Heart right ventricle (tissue), 16 donors: ENCODE measurements at regions not wholly inside any gene's neighbourhood (a gene's known extent, or its start where the extent isn't known, plus 50 kb on each side); places are given as distances from the start of the nearest gene placed in this dataset.

Source experiments
- ATAC-seq, 8 donors: fragments of 200-7000 bp; cut with Tn5 transposase; one replicate each; pipeline ENCODE4 v1.9.1; 2020; ENCODE audit warnings: mild to moderate bottlenecking in 8 of 8, moderate library complexity in 8 of 8, moderate number of reproducible peaks in 1 of 8
- DNase-seq, 2 donors: peaks; one replicate each; pipeline ENCODE4 v3.0.0-alpha.2; 2020
- H3K27ac ChIP-seq, 10 donors: fragments of 200-600 bp; sonication (generic) in 2 of 10; one replicate each; pipeline versions ENCODE4 v1.5.0 to v1.8.0; 2020 to 2022; ENCODE audit warnings: mild to moderate bottlenecking in 3 of 10
- H3K27me3 ChIP-seq, 7 donors: fragments of 200-600 bp; one replicate each; pipeline ENCODE4 v1.8.0; 2021 to 2022; ENCODE audit warnings: mild to moderate bottlenecking in 2 of 7
- H3K36me3 ChIP-seq, 9 donors: fragments of 200-600 bp; sonication (generic) in 1 of 9; one replicate each; pipeline versions ENCODE4 v1.5.0 to v1.8.0; 2020 to 2022; ENCODE audit warnings: mild to moderate bottlenecking in 2 of 9
- H3K4me1 ChIP-seq, 9 donors: fragments of 200-600 bp; sonication (generic) in 1 of 9; one replicate each; pipeline versions ENCODE4 v1.5.0 to v1.8.0; 2020 to 2022; ENCODE audit warnings: mild to moderate bottlenecking in 4 of 9
- H3K4me3 ChIP-seq, 10 donors: fragments of 200-600 bp; sonication (generic) in 2 of 10; one replicate each; pipeline versions ENCODE4 v1.5.0 to v1.8.0; 2020 to 2022; ENCODE audit warnings: mild to moderate bottlenecking in 7 of 10, moderate library complexity in 2 of 10
- H3K9me3 ChIP-seq, 11 donors: fragments of 200-600 bp in 10 of 11; sonication (generic) in 2 of 11; one replicate each; pipeline versions ENCODE4 v1.5.0 to v1.8.0; 2013 to 2022; ENCODE audit warnings: mild to moderate bottlenecking in 2 of 11, control low read depth in 1 of 11, moderate library complexity in 1 of 11
- WGBS, 2 donors: extraction: QIAGEN DNeasy Blood & Tissue Kit; methylation state at CpG; one replicate each; pipeline ENCODE4 v1.1.7; 2013; ENCODE audit warnings: inconsistent platforms in 1 of 2; 5-methylcytosine and 5-hydroxymethylcytosine counted together
- intact Hi-C, 10 donors: fragments of 100-400 bp; cut with DNase I; formaldehyde crosslinking; loops; one replicate each; pipeline versions ENCODE4 v1.11.1 to v1.14.2; 2022
- TF ChIP-seq, protein P1 (sequence below), 9 donors: fragments of 200-600 bp; sonication (generic) in 2 of 9; IDR thresholded peaks; one replicate each; pipeline versions ENCODE4 v1.5.0 to v1.8.0; 2021 to 2022; ENCODE audit warnings: antibody characterized with exemption in 9 of 9, mild to moderate bottlenecking in 5 of 9, moderate library complexity in 1 of 9
- donor health status: Arrhythmogenic right ventricular cardiomyopathy.
- donor health status: ischemic (EF 13 %, LVEDD 7.1; RV severe dilation, severe dysfunction).
- donor health status: healthy with polysubstance abuse.
- donor health status: DM: no; HTN: yes; CAD: no.
- donor health status: DM: no; HTN: no; CAD: no.
- donor health status: ischemic (EF 25% LVEDD 6.9; RV normal size, moderate dysfunction).
- donor health status: ischemic (EF 25% LVEDD 5.7; RV mildly dilated, moderate dysfunction).
- donor health status: healthy.
- donor health status: DM: yes; HTN: yes; CAD: no.
- donor health status: Ischemic cardiomyopathy.
- donor health status: ischemic (EF 35%, LVEDD 5.7; RV mildly dilated, moderate dysfunction).
- donor health status: nonischemic (EF 11% LVEDD 7.7; RV severe dilation, severe dysfunction).
- donor health status: DM: yes; HTN: yes; CAD: no.
- donor health status: PGD.
- donor health status: ischemic (EF 29% LVEDD 5.4; RV normal size, mild dysfunction).
- donor health status: nonischemic (EF 23%, LVEDD 6.1; RV moderate dilation, normal function).

DNA sequence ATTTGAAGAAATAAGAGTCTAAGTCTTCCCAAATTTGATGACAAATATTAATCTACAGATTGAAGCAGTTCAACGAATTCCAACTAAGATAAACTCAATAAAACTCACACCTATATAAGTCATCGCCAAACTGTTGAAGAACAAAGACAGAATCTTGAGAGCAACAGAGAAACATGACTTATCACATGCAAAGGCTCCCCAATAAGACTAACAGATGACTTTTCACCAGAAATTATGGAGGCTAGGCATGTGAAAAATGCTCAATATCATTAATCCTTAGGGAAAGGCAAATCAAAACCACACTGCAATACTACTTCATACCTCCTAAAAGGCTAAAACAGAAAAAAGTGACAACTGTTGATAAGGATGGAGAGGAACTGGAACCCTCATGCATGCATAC is 517.6 kb upstream of the SUCLG2 start:
- DNase-seq = no peak
- ATAC-seq = no peak
- Histone ChIP-seq H3K4me3 (no peak overlapping the region), H3K9me3 (peaks cover 0 to 63% (median 20%) of the 10 kb centered on the region in 11 donors), H3K27me3 (no peaks in the 10 kb centered on the region), H3K4me1 (no peaks in the 10 kb centered on the region), H3K36me3 (no peaks in the 10 kb centered on the region), H3K27ac (no peak overlapping the region)
- intact Hi-C loops = no loop called here
- 62 to 70% methylated on average over 2 of the region's 2 CpGs for WGBS, 2 donors
- TF ChIP-seq, protein P1, sequence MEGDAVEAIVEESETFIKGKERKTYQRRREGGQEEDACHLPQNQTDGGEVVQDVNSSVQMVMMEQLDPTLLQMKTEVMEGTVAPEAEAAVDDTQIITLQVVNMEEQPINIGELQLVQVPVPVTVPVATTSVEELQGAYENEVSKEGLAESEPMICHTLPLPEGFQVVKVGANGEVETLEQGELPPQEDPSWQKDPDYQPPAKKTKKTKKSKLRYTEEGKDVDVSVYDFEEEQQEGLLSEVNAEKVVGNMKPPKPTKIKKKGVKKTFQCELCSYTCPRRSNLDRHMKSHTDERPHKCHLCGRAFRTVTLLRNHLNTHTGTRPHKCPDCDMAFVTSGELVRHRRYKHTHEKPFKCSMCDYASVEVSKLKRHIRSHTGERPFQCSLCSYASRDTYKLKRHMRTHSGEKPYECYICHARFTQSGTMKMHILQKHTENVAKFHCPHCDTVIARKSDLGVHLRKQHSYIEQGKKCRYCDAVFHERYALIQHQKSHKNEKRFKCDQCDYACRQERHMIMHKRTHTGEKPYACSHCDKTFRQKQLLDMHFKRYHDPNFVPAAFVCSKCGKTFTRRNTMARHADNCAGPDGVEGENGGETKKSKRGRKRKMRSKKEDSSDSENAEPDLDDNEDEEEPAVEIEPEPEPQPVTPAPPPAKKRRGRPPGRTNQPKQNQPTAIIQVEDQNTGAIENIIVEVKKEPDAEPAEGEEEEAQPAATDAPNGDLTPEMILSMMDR (IDR thresholded peaks at IDR 0.05) = no peak

DNA sequence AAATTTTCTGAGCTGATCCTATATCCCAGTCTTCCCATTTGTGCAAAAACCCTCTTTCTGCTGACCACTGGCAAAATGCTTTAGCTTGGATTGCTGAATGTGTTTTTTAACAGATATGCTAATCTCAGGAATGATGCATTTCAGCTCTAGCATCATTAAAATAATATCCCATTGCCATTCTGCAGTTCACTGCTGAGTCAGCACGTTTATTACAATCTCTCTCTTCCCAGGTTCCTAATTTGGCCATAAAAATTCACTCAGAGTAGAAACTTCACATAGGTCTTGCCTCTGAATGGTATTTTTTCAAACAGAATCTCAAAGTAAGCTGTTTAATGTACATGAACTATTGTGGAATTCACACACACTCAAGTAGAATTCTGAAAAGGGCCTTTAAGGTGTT is 509.6 kb upstream of the SUCLG2 start:
- Histone ChIP-seq H3K9me3 (peaks cover 0 to 1% (median 0%) of the 10 kb centered on the region in 11 donors), H3K36me3 (no peaks in the 10 kb centered on the region), H3K27me3 (peaks cover 0 to 8% (median 0%) of the 10 kb centered on the region in 7 donors), H3K27ac (no peak overlapping the region), H3K4me3 (no peak overlapping the region), H3K4me1 (no peaks in the 10 kb centered on the region)
- DNase-seq (no peak), ATAC-seq (no peak)
- intact Hi-C loops = no loop called here
- TF ChIP-seq, protein P1 (IDR thresholded peaks at IDR 0.05) = no peak
- 34 to 36% methylated on average over 1 of the region's 1 CpG for WGBS, 2 donors

DNA sequence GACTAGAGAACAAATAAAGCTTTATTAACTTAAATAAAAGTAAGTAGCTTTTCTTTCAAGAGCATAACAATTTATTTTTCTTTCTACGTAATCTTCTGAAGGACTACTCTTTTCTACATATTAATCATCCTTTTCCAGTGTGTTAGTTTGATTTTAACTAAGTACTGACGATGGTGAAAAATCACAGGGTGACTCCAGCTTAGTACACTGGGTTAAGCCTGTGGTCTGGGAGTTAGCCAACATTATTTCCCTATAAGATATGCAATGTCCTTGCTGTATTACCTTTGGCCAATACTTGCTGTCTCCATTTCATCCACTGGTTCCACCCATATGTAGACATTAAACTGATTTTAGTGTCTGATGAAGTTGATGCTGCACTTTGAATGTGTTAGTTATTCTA is 508.6 kb upstream of the SUCLG2 start:
- intact Hi-C loops = no loop called here
- Histone ChIP-seq H3K27ac (no peak overlapping the region), H3K9me3 (no peaks in the 10 kb centered on the region), H3K4me1 (no peaks in the 10 kb centered on the region), H3K27me3 (peaks cover 0 to 8% (median 0%) of the 10 kb centered on the region in 7 donors), H3K4me3 (no peak overlapping the region), H3K36me3 (no peaks in the 10 kb centered on the region)
- TF ChIP-seq, protein P1 (IDR thresholded peaks at IDR 0.05) = no peak
- WGBS, 2 donors = 71 to 78% methylated on average over 2 of the region's 2 CpGs
- DNase-seq (no peak), ATAC-seq (no peak)

DNA sequence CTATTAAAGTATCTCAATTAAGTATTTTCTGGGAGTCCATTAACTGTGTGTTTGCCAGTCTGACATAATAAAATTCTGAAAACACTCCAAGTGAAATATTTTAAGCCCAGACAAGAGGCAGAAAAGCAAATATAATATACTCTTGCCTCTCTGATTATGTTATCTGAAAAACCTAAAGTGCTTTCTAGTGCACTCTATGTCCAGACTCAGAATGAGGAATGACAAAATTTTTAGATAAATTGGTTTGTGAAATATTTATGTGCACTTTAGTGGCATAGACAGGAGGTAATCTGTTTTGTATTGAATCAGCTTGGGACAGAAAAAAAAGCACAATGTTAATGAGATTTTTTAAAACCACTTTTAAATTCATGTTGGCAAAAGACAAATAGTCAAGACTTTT is 508.2 kb upstream of the SUCLG2 start:
- TF ChIP-seq, protein P1 (IDR thresholded peaks at IDR 0.05) = no peak
- Histone ChIP-seq H3K9me3 (no peaks in the 10 kb centered on the region), H3K27ac (no peak overlapping the region), H3K4me1 (no peaks in the 10 kb centered on the region), H3K4me3 (no peak overlapping the region), H3K36me3 (no peaks in the 10 kb centered on the region), H3K27me3 (peaks cover 0 to 8% (median 0%) of the 10 kb centered on the region in 7 donors)
- DNase-seq = no peak
- no peak for ATAC-seq
- intact Hi-C loops = no loop called here

DNA sequence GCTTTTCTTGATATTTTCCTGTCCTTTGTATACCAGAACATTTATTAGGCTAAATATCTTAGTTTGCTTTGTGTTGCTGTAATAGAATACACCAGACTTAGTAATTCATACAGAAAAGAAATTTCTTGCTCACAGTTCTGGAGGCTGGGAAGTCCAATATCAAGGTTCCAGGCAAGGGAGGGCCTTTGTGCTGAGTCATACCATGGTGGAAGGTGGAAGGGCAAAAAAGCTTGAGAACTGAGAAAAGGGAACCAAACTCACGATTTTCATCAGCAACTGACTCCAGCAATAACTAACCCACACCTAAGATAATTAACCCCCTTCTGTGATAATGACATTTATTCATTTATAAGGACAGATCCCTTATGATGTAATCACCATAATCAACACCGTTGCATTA is 496.9 kb upstream of the SUCLG2 start:
- H3K27me3 ChIP-seq = peaks cover 0 to 3% (median 0%) of the 10 kb centered on the region in 7 donors
- no peak overlapping the region for H3K27ac ChIP-seq
- H3K4me1 ChIP-seq = no peaks in the 10 kb centered on the region
- WGBS, 2 donors = 61 to 72% methylated on average over 2 of the region's 2 CpGs
- DNase-seq = no peak
- no peaks in the 10 kb centered on the region for H3K36me3 ChIP-seq
- intact Hi-C loops = no loop called here
- ATAC-seq = no peak
- no peak overlapping the region for H3K4me3 ChIP-seq
- TF ChIP-seq, protein P1 (IDR thresholded peaks at IDR 0.05) = no peak
- no peaks in the 10 kb centered on the region for H3K9me3 ChIP-seq
